ENCODE measurements at regions not wholly inside any gene's neighbourhood (a gene's known extent, or its start where the extent isn't known, plus 50 kb on each side); places are given as distances from the start of the nearest gene placed in this dataset.
"Not testable (repeated sequence)": the region's sequence is repeated elsewhere in the genome, so short reads cannot be mapped to it uniquely, and the experiment has no call there.

- no peak for DNase-seq
These were observed 239.8 kb downstream of the RBM19 start for GRCh38 chr12:113726254-113726819.

DNA sequence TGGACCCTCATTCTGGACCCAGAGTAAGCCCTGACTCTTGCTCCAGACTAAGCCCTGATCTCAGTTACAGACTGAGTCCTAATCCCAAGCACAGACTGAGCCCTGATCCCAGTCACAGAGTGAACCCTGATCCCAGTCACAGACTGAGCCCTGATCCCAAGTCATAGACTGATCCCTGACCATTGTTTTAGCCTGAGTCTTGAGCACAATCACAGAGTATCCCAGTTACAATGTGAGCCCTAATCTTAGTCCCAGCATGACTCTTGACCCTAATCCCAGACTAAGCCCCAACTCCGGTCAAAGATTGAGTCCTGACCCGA lies 240.6 kb downstream of the RBM19 start:
- DNase-seq = no peak

DNA sequence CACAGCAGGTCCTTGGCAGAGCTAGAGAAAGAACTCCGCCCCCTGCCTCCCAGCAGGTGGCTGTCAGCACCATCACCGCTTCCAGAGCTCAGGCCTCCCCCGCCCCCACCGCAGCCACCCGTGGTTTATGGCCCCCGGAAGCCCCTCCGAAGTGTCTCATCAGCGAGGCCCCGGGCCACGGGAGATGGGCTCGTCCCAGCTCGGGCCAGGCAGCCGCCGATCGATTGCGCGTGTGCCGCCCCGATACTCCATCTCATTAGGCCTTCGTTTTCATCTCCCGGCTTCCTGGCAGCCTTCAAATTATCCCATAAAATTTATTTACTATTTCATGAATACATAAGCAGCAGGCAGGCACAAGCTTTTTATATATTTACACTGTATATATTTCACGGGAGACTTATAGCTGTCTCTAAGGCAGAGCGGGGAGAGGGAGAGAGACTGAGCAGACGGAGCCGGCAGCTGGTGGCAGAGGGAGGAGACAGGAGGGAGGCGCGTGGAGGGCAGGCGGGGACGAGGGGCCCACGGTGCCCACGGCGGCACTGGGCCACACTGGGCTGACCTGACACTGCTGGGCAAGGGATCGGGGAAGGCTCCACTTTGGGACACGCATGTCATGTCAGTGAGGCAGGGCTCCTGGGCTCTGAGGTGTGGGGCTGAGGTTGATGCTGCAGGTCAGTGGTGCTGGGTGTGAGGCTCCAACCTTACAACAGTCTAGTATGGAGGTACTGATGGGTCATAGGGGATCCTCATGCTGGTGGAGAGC lies 241.2 kb downstream of the RBM19 start:
- no peak for DNase-seq

GRCh38 chr12:113723631-113724030 lies 242.5 kb downstream of the RBM19 start:
- DNase-seq = no peak

DNA sequence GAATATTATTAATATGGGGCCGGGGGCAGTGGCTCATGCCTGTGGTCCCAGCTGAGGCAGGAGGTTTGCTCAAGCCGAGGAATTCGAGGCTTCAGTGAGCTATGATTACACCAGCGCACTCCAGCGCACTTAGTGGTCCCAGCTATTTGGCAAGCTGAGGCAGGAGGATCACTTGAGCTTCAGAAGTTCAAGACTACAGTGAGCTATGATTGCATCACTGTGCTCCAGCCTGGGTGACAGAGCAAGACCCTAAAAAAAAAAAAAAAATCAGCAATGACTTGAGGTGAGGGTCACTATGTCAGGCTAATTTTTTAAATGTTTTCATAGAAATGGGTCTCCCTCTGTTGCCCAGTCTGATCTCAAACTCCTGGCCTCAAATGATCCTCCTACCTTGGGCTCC lies 243.4 kb downstream of the RBM19 start:
- DNase-seq = no peak

DNA sequence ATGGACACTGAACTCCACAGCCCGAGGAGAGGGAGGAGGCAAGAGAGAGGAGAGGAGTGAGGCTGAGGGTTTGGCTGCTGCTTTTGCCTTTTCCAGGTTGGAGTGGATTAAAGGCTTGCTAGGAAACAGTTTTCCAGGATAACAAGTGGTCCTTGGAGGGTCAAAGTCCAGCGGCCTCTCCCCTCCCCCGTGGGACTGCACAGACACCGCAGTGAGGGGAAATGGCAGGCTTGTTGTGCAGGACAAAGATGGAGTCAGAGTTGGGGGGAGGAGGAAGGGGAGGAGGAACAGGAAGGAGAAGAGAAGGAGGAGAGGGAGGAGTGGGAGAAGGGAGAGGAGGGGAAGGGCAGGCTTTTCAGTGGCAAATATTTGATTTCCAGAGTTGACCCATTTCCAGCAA lies 245.5 kb downstream of the RBM19 start:
- no peak for DNase-seq

- no peak for DNase-seq
These were observed 246.1 kb downstream of the RBM19 start for GRCh38 chr12:113719911-113720591.

GRCh38 chr12:113713156-113713555 lies 241.5 kb upstream of the LHX5 start:
- DNase-seq = no peak

DNA sequence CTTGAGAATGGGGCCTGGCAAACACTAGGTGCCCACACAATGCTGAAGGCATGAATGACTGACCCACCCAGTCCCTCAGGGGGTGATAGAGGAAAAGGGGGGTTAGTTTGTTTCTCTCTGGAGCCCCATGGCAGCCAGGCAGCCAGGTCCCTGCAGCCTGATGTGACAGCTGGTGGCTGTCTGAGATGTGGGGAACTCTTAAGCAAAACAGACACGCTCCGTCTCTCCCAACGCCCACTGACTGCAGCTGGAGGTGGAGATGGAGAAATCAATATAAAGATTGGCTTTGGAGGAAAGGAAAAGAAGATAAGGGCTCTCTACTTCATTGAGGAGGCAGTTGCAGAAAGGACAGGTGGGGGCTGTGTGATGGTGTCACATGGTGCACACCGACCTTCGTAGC lies 240.8 kb upstream of the LHX5 start:
- no peak for DNase-seq

GRCh38 chr12:113710216-113710615 lies 238.5 kb upstream of the LHX5 start:
- DNase-seq = no peak

DNA sequence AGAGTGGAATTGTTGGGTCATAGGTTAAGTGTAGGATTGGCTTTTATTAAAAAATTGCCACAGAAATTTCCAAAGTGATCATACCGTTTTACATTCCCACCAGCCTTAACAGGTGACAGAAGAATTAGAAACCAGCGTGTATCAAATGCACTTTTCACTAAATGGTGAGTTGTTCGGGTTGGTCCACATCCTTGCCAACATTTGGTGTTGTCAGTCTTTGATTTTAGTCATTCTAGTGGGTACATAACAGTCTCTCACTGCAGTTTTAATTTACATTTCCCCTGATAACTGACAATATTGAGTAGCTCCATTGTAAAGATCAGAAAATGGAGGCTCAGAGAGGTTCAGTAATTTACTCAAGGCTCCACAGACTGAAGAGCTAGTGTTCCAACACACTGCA lies 237.8 kb upstream of the LHX5 start:
- DNase-seq = no peak

DNA sequence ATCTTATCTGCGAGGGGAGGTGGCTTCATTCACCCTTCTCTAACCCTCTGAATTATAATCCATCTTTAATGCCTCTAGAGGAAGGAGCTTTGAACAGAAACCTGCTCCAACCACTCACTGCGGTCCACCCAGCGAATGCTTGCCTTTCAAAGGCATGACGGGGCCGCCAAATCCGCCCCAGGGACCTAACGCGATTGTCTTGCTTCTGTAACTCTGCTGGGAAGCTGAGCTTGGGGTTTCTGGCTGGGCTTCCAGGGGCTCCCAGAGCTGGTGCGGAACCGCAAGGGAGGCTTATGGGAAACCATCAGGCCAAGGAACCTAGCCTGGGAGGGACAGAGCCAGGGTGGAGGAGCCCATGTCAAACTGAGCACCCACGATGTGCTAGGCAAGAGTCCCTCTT lies 231.2 kb upstream of the LHX5 start:
- DNase-seq = no peak

GRCh38 chr12:113702276-113702675 lies 230.6 kb upstream of the LHX5 start:
- DNase-seq = no peak

- no peak for DNase-seq
These were observed 229.3 kb upstream of the LHX5 start for GRCh38 chr12:113700943-113701342.

GRCh38 chr12:113699984-113700383 lies 228.3 kb upstream of the LHX5 start:
- not testable (repeated sequence) for DNase-seq

DNA sequence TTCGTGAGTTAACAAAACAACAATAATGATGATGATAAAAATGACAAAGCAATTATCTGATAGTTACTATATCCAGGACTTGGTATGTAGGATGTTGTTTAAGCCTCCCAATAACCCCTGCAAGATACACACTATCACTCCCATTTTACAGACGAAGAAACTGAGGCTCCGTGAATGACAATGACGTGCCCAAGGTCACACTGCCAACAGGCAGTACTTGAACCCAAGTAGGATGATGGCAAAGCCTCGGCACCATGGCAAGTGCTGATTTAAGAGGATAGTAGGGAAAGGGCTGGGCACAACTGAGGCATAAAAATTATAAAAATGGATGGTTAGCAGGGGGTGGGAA lies 226.8 kb upstream of the LHX5 start:
- DNase-seq = no peak

DNA sequence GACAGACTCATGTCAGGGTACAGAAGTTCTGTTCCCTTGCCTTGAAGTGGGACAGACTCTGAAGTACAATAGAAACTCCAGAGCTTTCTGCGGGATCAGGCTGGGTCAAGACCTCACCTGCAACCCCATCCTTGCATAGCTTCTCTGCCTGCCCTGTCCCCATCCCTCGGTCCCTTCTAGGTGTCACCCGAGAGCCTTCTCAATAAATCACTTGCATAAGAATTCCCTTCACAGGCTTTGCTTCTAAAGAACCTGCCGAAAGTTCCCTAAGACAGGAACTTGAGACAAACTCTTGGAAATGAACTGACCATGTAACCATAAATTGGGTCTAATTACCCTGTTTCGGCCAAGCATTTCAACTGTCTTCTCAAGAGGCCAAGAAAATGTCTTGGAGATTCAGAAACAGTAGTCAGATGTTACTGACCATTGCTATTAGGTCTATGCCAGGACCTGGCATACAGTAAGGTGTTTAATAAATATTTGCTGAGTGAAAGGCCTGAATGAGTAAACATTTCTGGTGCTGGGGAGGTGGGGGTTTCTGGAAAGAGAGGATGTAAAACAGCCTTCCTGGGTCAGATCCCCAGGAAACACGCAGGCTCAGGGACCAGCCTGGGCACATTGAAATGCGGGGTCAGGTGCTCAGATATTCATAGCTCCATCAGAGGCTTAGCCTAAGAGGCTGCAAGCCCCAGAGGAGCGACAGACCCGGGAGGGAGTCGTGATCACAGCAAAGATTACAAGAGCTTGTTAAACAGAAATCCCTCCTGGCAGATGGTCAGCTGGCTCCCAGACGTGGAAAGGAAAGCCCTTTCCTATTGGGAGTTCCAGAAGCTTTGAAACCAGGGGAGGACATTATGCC lies 226.2 kb upstream of the LHX5 start:
- no peak for DNase-seq

- DNase-seq = no peak
These were observed 225.4 kb upstream of the LHX5 start for GRCh38 chr12:113697104-113697503.

DNA sequence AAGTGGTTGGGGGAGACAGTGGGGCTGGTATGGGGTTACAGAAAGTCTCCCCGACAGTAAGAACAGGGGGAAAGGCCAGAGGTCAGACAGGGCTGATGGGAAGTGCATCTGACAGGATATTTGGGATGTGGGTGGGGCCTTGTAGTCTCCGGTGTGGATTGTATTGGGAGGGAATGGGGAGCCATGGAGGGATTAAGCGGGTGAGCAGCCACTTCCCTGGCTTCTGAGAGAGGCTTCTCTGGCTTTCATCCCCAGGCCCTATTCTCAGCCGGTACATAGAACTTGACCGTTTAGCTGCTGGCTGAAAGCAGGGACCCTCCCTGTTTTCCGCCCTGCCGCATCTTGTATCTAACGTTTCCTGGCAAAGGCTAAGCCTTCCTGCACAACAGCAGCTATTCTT lies 222.0 kb upstream of the LHX5 start:
- DNase-seq = no peak

GRCh38 chr12:113689047-113689610 lies 217.5 kb upstream of the LHX5 start:
- DNase-seq = no peak

DNA sequence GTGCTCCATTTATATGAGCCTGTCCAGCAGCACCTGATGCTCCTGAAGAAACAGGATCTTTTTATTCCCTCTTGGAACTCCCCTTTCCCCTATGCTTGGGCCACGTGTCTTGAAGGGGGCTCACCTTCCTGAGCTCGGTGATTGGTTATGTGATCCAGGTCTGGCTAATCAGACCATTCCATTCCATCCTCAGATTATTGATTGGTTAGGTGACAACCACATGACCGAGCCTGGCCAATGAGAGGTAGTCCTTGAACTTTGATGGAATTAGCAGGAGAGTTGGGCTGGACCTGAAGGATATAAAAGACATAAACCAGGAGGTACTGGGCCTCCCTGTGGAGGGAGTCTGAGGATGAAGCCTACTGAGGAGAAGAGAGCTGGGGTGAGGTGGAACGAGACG lies 216.6 kb upstream of the LHX5 start:
- DNase-seq = no peak

GRCh38 chr12:113684908-113685782 lies 213.5 kb upstream of the LHX5 start:
- no peak for DNase-seq
